GM12891 (cell line): ENCODE measurements at regions not wholly inside any gene's neighbourhood (a gene's known extent, or its start where the extent isn't known, plus 50 kb on each side); places are given as distances from the start of the nearest gene placed in this dataset.

Experiments used
- DNase-seq: peaks from one replicate; pipeline ENCODE4 v3.0.0; 2011; ENCODE audit warnings: low spot score; ENCODE audit not compliant: insufficient read length
- FAIRE-seq: peaks from 2 replicates; lab custom pipeline; 2011; peaks lifted over from hg19 to GRCh38; lab: Jason Lieb, UNC
- PAX5 ChIP-seq: IDR thresholded peaks from 2 replicates; pipeline ENCODE4 v1.6.1; 2011; ENCODE audit warnings: low read length, moderate library complexity, mild to moderate bottlenecking; ENCODE audit not compliant: insufficient read depth, severe bottlenecking
- POLR2A ChIP-seq: IDR thresholded peaks from 2 replicates; pipeline ENCODE4 v1.6.1; 2011; ENCODE audit warnings: low read depth, low read length, control low read depth
- POLR2AphosphoS5 ChIP-seq: IDR thresholded peaks from 2 replicates; pipeline ENCODE4 v1.6.1; 2011; ENCODE audit warnings: low read depth, low read length, control low read depth
- POU2F2 ChIP-seq: IDR thresholded peaks from 2 replicates; pipeline ENCODE4 v1.6.1; 2011; ENCODE audit warnings: low read depth, mild to moderate bottlenecking, control low read depth, low read length, moderate library complexity
- SPI1 ChIP-seq: IDR thresholded peaks from 2 replicates; pipeline ENCODE4 v1.6.1; 2011; ENCODE audit warnings: low read depth, low read length, control low read depth
- TAF1 ChIP-seq: IDR thresholded peaks from 2 replicates; pipeline ENCODE4 v1.6.1; 2011; ENCODE audit warnings: low read depth, low read length, control low read depth

DNA sequence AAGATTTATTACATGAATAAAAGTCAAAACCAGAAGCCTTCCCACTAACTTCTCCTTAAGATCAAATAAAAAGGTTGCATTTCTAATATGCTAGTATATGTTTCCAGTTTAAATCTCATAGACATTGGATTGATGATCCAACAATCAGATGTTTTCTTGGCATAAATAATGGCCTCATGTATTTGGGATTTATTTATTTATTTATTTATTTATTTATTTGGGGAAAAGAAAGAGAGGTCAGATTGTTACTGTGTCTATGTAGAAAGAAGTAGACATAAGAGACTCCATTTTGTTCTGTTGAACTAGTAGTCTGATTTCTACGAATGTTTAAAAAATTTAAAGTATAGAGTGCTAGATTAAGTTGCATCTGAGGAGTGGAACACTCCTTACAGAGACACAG, 422.4 kb downstream of the ADGRL2 start:
- FAIRE-seq (no peak), DNase-seq (no peak)
- no peak for TF ChIP-seq TAF1
- TF ChIP-seq POU2F2: no peak
- no peak for TF ChIP-seq PAX5

DNA sequence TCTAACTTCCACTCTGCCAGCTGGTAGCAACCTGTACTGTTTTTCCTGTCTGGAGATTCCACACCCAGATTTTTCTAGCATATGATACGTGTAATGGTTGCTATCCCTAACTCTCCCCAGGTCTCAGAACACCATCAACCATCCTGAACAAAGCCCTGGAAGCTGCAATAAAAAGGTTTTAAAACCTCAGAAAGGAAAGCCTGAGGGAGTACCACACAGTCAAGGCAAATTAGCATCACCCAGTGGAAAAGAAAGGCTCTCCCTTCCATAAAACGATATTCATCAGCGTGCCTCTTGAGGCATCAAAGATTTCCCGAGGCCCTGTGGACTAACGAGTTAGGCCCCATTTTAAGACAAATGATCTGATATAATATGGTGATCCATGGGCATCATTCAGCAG, 421.0 kb downstream of the ADGRL2 start:
- no peak for FAIRE-seq
- no peak for DNase-seq
- no peak for TF ChIP-seq PAX5
- no peak for TF ChIP-seq TAF1
- no peak for TF ChIP-seq SPI1
- no peak for TF ChIP-seq POLR2AphosphoS5
- no peak for TF ChIP-seq POU2F2
- no peak for TF ChIP-seq POLR2A

DNA sequence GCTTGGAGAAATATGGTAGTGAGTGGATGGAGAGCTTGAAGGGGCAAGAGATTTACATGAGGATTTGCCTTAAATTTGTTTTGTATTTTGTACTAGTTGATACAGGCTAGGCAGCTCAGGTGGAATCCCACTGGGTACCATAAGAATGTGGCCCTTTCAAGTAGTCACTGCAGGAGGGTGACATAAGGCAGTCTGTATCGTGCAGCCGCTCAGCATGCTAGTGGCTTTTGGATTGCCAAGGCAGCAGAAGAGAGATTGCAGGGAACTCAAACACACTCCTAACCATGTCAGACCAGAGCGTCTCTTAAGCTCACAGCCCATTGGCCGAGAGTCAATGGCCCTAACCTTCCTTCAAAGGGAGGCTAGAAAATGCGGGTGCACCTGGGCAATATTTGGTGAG, 420.0 kb downstream of the ADGRL2 start:
- TF ChIP-seq PAX5: no peak
- no peak for FAIRE-seq
- no peak for DNase-seq

DNA sequence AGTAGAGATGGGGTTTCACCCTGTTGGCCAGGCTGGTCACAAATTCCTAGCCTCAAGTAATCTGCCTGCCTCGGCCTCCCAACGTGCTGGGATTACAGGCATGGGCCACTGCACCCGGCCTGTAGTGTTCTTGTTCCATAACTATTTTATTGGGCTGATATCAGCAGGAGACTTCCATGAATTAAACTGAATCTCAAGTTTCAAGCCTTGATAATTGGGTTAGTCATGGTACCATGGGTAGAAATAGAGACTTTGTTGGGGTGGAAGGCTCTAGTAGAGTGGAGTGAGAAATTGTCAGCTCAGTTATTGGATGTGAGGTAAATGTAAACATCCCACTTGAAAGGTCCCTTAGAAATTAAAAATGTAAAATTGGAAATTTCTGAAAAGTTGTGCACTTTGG, 419.1 kb downstream of the ADGRL2 start:
- FAIRE-seq (no peak), DNase-seq (no peak)
- TF ChIP-seq TAF1 (no peak), POLR2AphosphoS5 (no peak), SPI1 (no peak), PAX5 (no peak), POU2F2 (no peak), POLR2A (no peak)

DNA sequence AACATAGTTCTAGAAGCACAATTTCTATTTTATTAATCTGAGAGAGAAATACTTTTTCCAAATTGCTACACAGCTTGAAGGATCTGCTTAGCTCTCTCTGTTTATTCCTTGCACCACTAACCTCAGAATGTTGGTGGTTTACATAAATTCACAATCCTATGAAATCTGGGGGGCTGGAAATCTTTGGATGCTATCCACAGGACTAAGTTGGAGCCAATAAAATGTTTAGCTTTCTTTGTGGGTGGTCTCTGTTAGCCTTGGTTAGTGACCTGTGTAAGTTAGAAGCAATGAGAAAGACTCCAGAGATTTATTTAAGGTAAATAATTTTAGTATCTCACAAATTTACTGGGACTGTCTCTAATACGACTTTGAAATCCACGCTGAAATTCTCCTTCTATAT, 418.1 kb downstream of the ADGRL2 start:
- DNase-seq (no peak), FAIRE-seq (no peak)
- TF ChIP-seq SPI1 (no peak), PAX5 (no peak), TAF1 (no peak), POLR2A (no peak), POLR2AphosphoS5 (no peak), POU2F2 (no peak)

DNA sequence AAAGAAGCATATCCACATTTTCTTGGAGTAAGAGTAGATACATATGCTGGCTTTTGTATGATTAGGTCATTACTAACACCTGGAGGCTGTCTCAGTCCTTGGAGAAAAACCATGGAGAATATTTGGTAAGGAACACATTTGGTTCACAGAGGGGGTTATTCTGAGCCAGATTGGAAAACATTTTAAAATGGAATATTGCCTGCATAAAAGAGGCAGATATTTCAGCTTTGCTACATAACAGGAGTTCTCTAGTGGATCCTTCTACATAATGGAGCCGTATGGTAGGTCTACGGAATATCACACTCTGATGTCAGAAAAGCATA, 415.1 kb downstream of the ADGRL2 start:
- no peak for TF ChIP-seq POU2F2
- FAIRE-seq: no peak
- DNase-seq: no peak

DNA sequence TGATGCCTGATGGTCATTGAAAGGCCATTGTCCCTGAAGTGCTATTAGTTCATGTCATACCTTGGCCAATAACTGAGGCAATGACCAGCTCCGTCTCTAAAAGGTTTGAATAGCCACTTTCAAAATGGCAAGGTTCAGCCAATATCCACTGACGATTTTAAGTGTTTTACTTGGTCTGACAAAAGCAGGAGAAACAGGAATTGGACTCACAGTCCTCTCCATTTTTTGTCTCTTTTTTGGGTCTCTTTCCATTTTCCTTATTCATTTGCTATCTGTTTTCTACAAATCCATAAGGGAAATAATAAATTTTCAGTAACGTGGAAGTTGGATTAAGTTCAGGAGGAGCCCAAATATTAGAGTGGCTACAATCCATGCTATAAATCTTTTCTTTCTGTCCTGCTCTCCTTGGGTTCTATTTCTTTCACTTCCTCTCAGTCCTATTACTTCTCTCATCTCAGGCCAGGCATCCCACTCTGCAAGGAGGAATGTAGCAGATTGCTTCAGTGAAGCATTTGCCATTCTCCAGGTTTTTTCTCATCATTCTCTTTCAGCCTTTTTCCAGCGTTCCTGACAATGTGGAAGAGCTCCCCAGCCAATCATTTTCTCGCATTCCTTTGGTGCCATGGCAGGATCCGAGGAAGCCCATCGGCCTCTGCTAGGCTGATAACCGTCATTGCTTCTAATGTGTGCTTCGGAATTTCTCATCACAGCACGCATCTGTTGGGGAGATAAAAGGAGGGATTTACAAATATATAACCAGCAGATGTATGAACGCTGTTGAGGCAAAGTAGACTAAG, 414.5 kb downstream of the ADGRL2 start:
- FAIRE-seq (no peak), DNase-seq (no peak)
- TF ChIP-seq PAX5 (no peak), SPI1 (no peak), TAF1 (no peak), POLR2A (no peak)

DNA sequence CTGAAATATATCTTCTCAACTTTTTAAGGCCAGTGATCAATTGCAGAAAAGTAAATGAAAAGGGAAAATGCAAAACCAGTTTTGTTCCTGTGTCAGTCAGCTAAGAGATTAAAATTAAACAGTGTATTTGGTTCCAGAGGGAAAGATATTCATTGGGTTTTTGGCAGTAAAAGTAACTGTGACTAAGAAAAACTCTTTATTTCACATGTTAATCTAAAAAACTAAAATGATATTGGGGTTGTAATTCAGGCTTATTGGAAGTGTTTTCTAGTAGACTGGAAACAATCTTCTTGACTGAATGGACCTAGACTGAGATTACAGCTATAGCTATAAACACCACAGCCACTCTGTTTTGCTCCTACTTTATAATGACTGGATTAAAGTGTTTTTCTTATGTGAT, 413.9 kb downstream of the ADGRL2 start:
- TF ChIP-seq POLR2A (no peak), POLR2AphosphoS5 (no peak), TAF1 (no peak), PAX5 (no peak), SPI1 (no peak), POU2F2 (no peak)
- FAIRE-seq (no peak), DNase-seq (no peak)

DNA sequence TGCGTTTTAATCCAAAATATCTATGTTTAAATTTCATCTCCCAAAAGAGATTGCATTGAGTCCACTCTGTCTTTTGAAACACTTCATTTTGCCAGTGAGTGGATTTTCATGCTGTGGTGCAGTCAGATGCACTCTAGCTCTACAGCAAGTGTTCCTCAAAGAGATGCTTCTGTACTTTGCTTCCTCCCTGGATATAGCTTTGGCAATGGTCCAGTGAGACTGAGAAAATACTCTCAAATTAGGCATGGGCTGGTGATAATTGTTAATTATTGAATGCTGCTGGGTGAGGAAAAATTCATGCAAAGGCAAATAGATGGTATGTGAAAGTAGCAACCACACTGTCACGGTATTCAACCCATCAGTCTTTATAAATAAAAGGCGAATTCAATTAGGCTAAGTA, 396.9 kb downstream of the ADGRL2 start:
- no peak for FAIRE-seq
- TF ChIP-seq SPI1 (no peak), TAF1 (no peak), POU2F2 (no peak), POLR2AphosphoS5 (no peak), POLR2A (no peak), PAX5 (no peak)
- DNase-seq: no peak

DNA sequence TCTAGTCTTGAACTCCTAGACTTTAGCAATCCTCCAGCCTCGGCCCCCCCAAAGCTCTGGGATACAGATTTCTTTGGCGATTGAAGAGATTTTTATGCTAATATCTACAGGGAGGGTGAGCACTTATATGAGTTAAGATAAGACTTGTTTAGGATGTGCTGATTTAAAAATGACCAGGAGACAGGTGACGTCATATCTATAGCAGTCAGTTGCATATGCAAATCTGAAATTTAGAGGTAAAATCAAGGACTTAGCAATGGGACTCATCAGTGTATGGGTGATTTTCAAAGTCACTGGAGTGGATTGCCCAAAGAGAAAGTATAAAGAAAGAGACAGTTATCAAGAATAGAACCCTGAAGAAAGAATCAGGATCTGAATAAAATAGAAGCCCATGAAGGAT, 394.5 kb downstream of the ADGRL2 start:
- TF ChIP-seq POU2F2: no peak
- no peak for TF ChIP-seq TAF1
- TF ChIP-seq PAX5: no peak
- TF ChIP-seq POLR2A: no peak
- no peak for FAIRE-seq

DNA sequence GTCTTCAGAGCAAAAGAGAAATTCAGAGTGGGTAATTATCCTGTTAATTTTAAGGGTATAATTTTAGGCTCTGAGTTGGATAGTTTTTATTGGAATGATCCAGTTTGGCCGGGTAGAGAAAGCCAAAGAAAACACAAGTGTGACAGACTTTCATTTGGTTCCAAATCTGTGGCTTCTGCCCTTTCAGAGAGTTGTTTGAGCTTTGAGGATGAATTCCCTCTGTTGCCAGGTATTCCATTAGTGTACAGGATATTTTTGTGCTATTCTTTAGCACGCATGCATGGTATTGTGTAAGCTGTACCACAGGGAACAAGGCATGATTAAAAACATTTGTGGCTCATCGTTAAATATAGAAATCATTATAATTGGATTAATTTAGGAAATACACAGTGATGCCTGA, 384.4 kb downstream of the ADGRL2 start:
- DNase-seq (no peak), FAIRE-seq (no peak)
- no peak for TF ChIP-seq TAF1
- TF ChIP-seq SPI1: no peak
- TF ChIP-seq POU2F2: no peak
- TF ChIP-seq POLR2AphosphoS5: no peak
- TF ChIP-seq POLR2A: no peak

More for the DNA sequence above, 394.5 kb downstream of the ADGRL2 start:
- no peak for DNase-seq
